ENCODE measurements at regions not wholly inside any gene's neighbourhood (a gene's known extent, or its start where the extent isn't known, plus 50 kb on each side); places are given as distances from the start of the nearest gene placed in this dataset.

- TF ChIP-seq, protein P1, sequence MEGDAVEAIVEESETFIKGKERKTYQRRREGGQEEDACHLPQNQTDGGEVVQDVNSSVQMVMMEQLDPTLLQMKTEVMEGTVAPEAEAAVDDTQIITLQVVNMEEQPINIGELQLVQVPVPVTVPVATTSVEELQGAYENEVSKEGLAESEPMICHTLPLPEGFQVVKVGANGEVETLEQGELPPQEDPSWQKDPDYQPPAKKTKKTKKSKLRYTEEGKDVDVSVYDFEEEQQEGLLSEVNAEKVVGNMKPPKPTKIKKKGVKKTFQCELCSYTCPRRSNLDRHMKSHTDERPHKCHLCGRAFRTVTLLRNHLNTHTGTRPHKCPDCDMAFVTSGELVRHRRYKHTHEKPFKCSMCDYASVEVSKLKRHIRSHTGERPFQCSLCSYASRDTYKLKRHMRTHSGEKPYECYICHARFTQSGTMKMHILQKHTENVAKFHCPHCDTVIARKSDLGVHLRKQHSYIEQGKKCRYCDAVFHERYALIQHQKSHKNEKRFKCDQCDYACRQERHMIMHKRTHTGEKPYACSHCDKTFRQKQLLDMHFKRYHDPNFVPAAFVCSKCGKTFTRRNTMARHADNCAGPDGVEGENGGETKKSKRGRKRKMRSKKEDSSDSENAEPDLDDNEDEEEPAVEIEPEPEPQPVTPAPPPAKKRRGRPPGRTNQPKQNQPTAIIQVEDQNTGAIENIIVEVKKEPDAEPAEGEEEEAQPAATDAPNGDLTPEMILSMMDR (IDR thresholded peaks at IDR 0.05; ENCODE audit: insufficient read depth, low read depth, low read length) = no peak
- TF ChIP-seq EZH2 (IDR thresholded peaks at IDR 0.05; ENCODE audit: insufficient read depth, low read length) = no peak
Observed at GRCh38 chr6:105593805-105594671, 191.2 kb upstream of the PREP start.
